ENCODE measurements at regions not wholly inside any gene's neighbourhood (a gene's known extent, or its start where the extent isn't known, plus 50 kb on each side); places are given as distances from the start of the nearest gene placed in this dataset.

DNA sequence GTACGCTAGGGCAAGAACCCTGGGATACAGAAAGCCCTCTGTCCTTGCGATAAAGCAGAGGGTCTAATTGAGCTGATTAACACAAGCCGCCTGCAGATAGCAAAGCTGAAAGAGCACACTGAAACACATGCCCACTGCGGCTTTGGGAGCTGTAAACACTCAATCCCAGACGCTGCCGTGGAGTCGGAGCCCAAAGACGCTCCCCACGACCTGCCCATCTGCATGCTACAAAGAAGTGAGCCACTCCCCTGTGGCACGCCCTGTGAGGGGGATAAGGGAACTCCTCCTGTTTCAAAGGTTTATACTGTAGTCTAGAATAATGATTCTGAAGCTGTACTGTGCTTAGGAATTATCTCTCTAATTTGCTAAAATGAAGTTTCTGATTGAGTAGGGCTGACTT, 985.6 kb upstream of the GHITM start:
- in situ Hi-C loops (cut with HindIII; ENCODE audit: low sequenced_read_pairs), result no loop called here

DNA sequence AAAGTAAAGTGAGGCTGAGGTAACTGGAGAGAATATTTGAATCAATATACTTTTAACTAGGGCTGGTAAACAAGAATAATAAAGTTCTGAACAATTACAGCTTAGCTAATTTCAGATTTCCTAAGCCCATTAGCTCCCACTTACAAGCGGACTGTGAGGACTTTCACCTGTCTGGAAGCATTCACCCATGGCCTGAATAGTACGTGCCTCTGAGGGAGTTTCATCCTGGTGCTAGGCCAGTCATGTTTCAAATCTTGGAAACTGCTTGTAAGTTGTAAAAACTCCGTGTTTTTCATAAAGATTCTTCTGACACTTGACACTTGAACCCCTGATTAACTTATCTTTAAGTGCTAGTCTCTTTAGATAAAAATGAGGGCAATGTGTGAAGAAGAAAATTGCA, 975.2 kb upstream of the GHITM start:
- in situ Hi-C loops (cut with HindIII; ENCODE audit: low sequenced_read_pairs), result no loop called here

- in situ Hi-C loops (cut with HindIII; ENCODE audit: low sequenced_read_pairs), result no loop called here
Measured at GRCh38 chr10:83165265-83165664, 974.0 kb upstream of the GHITM start.

- in situ Hi-C loops (cut with HindIII; ENCODE audit: low sequenced_read_pairs), result no loop called here
Measured at GRCh38 chr10:83166344-83166743, 973.0 kb upstream of the GHITM start.

DNA sequence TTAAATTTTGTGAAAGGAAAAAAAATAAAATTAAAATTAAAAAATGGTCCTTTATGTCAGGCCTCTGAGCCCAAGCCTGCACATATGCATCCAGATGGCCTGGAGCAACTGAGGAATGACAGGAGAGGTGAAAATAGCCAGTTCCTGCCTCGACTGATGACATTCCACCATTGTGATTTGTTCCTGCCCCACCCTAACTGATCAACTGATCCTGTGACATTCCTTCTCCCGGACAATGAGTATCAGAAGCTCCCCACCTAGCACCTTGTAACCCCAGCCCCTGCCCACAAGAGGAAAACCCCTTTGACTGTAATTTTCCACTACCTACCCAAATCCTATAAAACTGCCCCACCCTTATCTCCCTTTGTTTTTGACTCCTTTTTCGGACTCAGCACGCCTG, 972.2 kb upstream of the GHITM start:
- in situ Hi-C loops (cut with HindIII; ENCODE audit: low sequenced_read_pairs), result no loop called here

DNA sequence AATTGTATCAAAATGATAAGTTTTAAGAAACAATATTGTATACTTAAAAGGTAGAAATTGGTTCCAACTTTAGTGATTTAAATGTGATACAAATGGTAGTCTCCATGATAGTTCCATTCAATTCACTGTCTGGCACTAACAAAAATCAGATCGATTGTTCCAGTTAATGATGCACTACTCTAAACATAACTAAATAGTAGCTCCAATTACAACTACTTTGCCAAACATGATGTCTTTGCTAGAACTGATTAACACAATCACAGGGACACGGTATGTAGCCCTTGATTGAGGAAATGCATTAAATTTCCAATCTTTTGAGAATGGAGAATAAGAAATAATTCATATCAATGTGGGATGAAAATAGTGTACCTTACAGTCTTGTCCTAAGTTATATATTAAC, 962.4 kb upstream of the GHITM start:
- in situ Hi-C loops (cut with HindIII; ENCODE audit: low sequenced_read_pairs), result no loop called here

DNA sequence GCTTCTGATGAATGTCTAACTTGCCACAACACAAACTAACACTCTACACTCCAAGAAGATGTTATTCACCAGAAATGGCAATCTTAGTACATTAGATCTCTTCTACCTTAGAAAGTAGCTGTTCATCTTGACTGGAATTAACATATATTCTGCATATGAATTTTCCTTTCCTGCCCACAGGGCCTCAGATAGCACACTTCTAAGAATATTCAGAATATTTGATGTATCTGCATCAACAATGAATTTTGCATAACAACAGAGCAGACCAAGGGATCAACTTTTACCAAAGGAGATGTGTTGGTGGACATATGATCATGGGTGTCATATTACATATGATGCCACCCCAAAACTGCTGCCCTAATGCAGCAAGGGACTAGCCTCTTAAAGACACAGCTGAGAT, 960.8 kb upstream of the GHITM start:
- in situ Hi-C loops (cut with HindIII; ENCODE audit: low sequenced_read_pairs), result no loop called here

DNA sequence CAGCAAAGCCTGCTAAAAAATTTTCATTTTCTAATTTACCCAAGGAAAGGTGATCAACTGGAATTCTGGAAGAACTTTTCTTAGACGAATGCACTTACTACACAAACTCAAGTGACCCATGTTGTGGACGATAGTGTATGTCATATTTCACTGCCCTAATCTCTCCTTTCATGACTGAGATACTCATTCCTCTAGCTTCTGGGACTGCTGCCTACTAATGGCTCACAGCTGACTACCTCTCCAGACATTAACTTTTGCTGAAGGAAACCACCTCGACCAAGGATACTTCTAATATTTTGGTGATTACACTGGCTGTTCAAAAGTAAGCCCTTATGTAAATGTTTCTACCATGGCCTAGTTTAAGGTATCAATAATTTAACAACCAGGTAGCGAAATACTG, 959.9 kb upstream of the GHITM start:
- in situ Hi-C loops (cut with HindIII; ENCODE audit: low sequenced_read_pairs), result no loop called here

GRCh38 chr10:83182076-83182475, 957.2 kb upstream of the GHITM start:
- in situ Hi-C loops (cut with HindIII; ENCODE audit: low sequenced_read_pairs), result no loop called here

GRCh38 chr10:83184641-83185040, 954.7 kb upstream of the GHITM start:
- in situ Hi-C loops (cut with HindIII; ENCODE audit: low sequenced_read_pairs), result no loop called here

DNA sequence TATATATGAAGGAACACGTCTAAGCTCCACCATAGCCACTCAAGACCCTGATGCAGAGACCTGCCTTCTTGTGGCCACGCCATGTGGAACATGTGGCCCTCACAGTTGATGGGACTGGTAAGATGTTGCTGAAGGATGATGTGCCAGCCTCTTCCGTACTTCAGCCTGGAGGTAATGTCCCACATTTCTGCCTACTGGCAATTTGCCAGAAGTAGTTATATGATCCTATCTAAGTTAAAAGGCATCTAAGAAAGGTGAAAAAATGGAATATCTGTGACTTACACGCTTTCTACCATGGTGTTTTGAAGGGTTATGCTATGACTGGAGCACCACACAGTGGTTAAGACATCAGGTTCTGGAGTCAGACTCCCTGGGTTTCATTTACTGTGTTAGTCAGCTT, 948.7 kb upstream of the GHITM start:
- in situ Hi-C loops (cut with HindIII; ENCODE audit: low sequenced_read_pairs), result no loop called here

GRCh38 chr10:83193026-83193425, 946.3 kb upstream of the GHITM start:
- in situ Hi-C loops (cut with HindIII; ENCODE audit: low sequenced_read_pairs), result no loop called here

GRCh38 chr10:83195021-83195420, 944.3 kb upstream of the GHITM start:
- in situ Hi-C loops (cut with HindIII; ENCODE audit: low sequenced_read_pairs), result no loop called here

- in situ Hi-C loops (cut with HindIII; ENCODE audit: low sequenced_read_pairs), result no loop called here
Measured at GRCh38 chr10:83199374-83199773, 939.9 kb upstream of the GHITM start.

DNA sequence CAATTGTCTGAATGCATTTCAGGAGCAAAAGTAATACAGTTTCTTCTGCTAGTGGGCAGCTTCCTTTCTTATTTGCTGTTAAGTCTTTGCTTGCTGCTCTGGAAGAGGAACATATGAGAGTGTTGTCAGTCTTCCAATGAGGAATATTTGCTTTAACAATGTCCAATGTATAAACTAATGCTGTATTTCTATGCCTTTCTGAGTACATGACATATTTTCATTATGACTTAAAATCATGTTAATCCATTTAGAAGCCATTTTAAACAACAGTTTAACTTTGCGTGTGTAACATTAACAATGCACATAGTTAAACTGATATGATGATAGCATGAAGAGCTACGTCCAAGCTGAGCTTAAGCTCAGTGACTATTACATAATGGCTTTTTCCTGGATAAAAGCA, 933.4 kb upstream of the GHITM start:
- in situ Hi-C loops (cut with HindIII; ENCODE audit: low sequenced_read_pairs), result no loop called here

DNA sequence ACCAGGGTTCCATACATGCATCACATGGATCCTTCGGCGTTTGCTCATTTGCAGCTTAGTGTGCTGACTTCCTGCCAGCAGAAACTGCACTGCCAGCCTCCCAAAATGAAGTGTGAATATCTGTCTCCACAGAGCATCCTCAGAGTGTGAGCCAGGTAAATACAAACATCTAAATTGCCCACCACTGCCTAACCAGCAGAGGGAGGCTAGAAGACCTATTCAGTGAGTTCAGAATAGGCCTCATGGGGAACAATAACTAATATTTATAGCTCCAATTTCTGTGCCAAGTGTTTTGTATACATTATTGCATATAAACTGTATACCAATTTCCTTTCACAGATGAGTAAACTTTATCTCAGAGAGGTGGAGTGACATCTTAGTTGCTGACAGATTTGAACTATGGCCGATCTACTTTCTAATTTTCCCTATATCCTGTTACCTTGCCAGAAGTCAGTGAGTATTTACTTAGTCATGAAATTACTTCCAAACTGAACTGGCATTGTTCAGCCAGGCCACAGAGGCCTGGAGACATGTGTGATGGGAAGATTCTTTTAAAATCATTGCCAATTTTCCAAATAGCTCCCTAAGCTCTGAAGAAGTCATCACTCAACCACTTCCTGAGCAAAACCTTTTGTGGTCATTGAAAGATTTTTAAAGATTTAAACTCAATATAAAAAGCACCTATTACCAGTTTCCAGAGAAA, 926.5 kb upstream of the GHITM start:
- in situ Hi-C loops (cut with HindIII; ENCODE audit: low sequenced_read_pairs), result no loop called here

DNA sequence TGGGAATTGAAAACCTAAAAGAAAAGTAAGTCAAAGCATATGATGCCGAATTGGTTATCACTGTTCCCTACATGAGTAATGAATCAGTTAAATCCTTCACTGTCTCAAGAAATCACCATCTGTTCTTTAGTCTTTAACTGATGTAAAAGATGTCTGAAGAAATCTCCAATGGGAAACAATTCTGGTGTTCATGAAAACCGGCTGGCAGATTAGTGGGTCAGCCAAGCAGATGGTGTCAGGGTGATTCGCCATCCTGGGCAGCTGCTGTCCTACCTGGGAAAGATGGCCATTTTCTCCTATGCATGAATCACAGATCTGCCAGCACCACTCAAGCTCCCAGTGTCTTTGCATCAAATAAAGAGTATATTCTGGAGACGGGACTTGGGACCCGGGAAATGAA, 925.2 kb upstream of the GHITM start:
- in situ Hi-C loops (cut with HindIII; ENCODE audit: low sequenced_read_pairs), result no loop called here

DNA sequence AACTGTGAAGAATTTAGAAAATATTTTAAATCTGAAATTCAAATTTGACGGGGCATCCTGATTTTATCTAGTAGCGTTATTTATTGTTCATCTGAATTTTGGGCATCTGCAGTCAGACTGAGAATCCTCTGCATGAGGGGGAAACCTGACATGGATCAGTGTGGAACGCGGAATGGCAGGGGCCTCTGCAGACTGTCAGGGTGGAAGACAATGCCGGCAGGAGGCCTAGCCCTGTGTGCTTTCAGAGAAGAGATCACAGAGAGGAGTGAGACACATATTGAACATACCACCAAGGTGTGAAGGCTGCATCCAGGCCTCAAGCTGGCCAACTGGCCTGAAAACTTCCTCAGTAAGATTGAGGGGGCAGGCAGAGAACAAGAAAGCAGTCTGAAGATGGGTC, 921.1 kb upstream of the GHITM start:
- in situ Hi-C loops (cut with HindIII; ENCODE audit: low sequenced_read_pairs), result no loop called here

DNA sequence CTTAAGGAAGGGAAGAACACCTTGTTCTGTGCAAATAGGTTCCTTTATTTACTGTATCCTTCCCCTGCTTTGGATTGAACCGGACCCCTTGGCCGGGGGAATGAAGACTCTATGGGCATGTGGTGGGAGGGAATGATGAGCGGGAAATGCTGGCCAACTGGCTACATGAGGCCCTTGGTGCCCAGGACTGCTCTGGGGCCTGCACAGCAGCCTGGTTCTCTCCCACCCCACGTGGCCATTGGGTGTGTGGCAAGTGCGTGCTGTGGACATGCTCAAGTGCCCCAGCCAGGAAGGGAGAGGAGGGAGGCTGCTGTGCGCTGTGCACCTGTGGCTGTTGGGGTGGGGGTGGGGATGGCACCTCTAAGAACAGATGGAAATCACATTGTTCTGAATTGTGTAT, 917.0 kb upstream of the GHITM start:
- in situ Hi-C loops (cut with HindIII; ENCODE audit: low sequenced_read_pairs), result no loop called here

GRCh38 chr10:83222832-83223742, 916.2 kb upstream of the GHITM start:
- in situ Hi-C loops (cut with HindIII; ENCODE audit: low sequenced_read_pairs), result no loop called here

DNA sequence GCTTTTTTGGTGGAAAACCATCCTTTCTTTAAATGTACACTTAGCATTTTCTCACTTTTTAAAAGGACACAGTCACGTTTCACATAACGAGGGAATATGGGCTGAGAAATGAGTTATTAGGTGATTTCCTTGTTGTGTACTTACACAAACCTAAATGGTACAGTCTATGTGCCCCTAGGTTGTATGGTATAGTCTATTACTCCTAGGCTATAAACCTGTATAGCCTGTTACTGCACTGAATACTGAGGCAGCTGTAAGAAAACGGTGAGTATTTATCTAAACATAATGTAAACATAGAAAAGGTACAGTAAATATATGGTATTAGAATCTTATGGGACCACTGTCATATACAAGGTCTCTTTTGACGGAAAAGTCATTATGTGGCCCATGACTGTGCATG, 913.5 kb upstream of the GHITM start:
- in situ Hi-C loops (cut with HindIII; ENCODE audit: low sequenced_read_pairs), result no loop called here

DNA sequence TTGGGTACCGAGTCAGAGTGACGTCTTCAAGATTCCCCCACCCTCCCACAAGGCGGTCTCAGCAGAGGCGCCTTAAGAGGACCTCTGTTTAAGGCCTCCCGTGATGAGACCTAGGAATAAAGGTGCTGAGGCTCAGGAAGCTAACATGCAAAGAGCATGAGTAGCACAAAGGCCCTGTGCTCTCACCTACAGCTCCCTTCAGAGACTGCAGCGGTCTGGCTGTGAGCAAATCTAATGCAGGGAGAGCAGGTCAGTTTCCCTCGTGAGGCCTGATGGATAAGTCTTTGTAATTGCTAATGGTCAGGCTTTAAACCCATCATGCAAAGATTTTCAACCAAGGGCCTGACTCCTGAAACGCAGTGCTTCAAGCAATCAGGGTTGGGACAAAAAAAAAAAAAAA, 909.3 kb upstream of the GHITM start:
- in situ Hi-C loops (cut with HindIII; ENCODE audit: low sequenced_read_pairs), result no loop called here
